ENCODE measurements at regions not wholly inside any gene's neighbourhood (a gene's known extent, or its start where the extent isn't known, plus 50 kb on each side); places are given as distances from the start of the nearest gene placed in this dataset.
"Not testable (repeated sequence)": the region's sequence is repeated elsewhere in the genome, so short reads cannot be mapped to it uniquely, and the experiment has no call there.

- no peak for DNase-seq
These were observed 50.7 kb upstream of the KLF7 start for GRCh38 chr2:207216457-207216856.

DNA sequence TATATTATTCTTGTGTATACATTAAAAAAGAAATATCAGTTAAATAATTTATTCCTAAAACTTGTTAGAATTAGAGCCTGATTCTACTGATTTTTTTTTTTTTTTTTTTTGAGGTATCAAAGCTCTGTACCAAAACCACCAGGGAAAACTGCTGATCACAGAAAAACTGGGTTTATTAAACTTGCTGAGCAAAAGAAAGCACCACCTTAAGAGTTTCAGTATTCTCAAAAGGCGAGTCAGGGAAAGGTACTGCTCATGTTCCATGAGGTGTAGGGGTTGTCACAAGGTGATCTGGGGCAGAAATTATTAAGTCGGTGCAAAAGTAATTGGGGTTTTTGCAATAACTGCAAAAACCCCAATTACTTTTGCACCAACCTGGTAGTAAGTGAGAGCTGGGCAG lies 51.7 kb upstream of the KLF7 start:
- DNase-seq: no peak

DNA sequence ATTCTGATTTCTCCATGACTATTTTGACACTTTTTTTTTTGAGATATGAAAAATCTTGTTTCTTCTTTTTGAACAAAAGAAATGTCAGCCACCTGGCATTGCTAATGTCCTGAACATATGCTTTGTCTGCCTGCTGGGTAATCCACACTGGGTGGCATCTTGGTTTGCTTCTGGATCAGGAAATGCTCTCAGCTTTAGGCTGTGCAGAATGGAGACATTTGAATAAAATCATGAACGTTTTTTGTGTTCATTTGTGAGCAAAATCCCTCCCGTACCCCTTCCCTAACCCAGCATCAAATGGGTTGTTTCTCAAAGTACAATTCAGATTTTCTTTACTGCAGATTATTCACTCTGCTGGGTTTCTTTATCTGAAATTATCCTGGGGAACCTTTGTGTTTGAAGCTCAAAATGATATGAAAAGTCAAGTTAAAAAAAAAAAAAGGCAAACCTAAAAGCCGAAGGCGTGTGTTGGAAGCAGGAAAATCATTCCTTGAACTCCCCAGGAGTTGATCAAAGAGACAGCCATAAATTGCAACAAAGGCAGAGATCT lies 53.4 kb upstream of the KLF7 start:
- DNase-seq: no peak

- DNase-seq: no peak
These were observed 54.1 kb upstream of the KLF7 start for GRCh38 chr2:207219676-207220501.

- no peak for DNase-seq
These were observed 56.0 kb upstream of the KLF7 start for GRCh38 chr2:207221731-207222130.

DNA sequence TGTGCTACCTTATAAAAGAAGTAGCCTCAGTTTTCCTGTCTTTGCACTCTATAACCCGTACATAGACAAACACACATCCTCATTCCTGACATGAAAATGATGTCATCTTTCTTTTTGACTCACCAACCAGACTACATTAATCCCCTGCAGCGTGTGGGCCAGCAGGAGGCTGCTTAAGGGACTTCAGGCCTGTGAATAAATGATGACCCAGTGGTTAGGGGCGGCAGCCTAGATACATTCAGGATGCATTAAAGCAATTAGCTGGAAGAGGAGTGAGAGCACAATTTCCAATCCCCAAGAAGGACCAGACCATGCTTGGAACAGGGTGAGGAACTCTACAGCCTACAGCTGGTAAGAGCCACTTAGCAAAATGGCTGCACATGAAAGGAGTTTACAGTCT lies 57.3 kb upstream of the KLF7 start:
- DNase-seq: no peak

GRCh38 chr2:207224381-207224780 lies 58.6 kb upstream of the KLF7 start:
- DNase-seq: no peak

GRCh38 chr2:207224791-207225482 lies 59.2 kb upstream of the KLF7 start:
- no peak for DNase-seq

- DNase-seq: no peak
These were observed 60.0 kb upstream of the KLF7 start for GRCh38 chr2:207225773-207226172.

- DNase-seq: no peak
These were observed 60.5 kb upstream of the KLF7 start for GRCh38 chr2:207226243-207226642.

DNA sequence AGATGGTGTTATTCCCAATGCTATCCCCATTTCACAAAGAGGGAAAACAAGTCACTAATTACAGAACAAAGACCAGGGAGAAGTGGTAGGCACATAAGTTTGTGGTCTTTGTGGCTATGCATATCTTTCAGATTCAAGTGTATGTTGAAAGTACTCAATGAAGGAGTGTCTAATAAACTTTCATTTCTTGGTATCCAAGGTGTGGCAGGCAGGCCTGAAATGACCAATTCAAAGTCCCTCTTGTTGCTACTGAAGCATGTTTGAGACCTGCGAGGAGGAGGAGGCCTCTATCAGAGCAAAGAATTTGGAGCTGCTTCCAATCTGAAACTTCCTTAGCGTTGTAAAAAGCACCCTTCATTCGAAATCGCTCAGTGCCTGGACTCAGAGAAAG lies 60.9 kb upstream of the KLF7 start:
- no peak for DNase-seq

DNA sequence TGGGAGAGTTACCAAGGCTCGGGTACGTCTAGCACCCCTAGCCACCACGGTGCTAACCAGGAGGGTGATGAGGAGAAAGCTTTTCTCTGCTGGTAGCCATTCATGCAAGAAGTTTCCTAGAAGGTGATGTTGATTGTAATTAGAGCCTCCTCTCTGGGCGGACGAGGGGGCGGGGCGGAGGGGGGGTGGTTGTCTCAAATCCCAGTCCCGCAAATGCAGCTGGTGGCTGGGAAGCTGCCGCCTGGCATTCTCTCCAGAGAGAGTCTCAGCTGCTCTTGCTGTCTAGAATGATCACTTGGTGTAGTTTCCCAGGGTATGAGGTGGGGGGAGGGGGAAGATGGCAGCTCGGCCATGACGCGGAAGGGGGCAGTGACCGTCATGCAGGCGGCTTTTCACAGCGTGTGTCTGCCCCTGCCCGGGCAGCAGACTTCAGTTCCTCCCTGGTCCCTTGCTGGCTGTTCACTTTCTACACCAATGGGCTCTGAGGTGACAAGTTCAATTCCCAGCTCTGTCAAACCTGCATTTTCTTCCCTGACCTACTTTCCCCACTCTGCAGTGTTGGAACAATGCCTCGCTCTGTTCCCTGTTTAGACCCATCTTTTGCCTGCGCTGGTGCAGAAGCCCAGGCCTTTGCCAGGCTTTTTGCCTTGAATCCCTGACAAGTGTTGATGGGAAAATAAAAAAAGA lies 61.5 kb upstream of the KLF7 start:
- peak; percentile 71 for DNase-seq

DNA sequence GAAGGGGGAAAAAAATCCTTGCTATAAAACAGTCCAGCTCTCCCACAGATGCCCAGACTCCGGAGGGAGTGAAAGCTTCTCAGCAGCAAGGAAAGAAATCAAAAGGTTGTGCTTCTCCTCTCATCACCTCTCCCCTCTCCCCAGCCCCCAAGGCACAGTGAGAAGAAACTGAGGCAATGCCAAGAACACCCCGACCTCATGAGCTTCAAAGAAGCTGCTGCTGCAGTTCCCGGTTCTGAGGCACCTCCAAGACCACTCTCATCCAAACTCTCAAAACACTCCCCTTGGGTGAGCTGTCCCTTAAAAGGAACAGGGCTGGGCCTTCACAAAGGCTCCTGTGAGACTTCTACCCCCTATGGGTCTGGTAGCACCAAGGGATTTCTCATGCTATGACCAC lies 62.0 kb upstream of the KLF7 start:
- DNase-seq: no peak

- no peak for DNase-seq
These were observed 62.7 kb upstream of the KLF7 start for GRCh38 chr2:207228402-207228801.

DNA sequence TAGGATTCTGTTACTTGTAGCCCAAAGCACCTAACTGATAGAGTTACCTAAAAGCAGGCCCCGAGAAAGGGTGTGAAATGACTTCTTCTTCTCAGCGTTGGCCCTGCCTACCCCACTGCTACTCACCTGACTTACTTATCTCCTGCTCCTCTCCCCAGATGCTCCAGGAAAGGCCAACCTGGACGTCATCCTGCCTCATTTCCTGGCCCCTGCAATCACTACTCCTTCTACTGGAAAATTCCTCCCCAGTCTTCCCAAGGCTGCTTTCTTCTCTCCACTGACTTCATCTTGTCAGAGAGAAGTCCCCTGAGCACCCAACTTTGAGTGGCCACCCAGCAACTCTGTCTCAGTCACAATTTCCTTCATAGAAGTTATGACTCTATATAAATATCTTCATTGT lies 63.4 kb upstream of the KLF7 start:
- DNase-seq: no peak

DNA sequence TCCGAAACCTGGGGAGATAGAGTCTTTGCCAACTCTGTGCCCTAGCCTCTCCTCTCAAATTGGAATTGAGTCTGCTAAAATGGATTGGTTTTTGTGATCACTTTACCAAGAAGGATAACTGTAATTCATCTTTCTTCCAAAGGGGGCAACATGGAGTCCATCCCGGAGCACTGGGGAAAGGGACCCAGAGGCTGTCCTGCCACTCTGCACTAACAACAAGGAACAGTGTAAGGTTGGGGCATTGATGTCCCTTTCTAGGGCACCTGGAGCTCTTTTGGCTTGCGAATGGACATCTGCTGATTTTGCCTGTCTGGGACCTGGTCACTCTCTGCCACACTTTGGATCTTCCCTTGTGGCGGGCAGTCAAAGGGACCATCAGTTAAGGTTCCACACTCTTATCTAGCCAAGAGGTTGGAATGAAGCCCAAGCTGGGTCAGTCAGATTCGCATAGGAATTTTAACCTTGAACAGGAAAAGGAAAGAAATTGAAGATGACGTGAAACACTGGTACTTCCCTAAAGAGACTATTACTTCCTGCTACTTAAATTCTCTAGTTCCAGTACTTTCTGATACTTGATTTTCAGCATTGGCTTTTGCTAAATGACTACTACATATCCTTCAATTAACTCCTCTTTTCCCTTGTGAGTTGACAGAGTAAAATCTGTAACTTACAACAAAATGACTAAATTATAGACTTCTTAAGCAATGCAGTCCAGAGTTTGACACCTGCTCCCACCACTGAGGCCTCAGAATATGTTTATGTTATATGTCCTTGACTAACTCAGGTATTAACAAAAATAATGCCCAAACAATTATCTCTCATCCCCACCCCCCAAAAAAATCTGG lies 64.7 kb upstream of the KLF7 start:
- no peak for DNase-seq

- DNase-seq: no peak
These were observed 65.5 kb upstream of the KLF7 start for GRCh38 chr2:207231106-207231865.

DNA sequence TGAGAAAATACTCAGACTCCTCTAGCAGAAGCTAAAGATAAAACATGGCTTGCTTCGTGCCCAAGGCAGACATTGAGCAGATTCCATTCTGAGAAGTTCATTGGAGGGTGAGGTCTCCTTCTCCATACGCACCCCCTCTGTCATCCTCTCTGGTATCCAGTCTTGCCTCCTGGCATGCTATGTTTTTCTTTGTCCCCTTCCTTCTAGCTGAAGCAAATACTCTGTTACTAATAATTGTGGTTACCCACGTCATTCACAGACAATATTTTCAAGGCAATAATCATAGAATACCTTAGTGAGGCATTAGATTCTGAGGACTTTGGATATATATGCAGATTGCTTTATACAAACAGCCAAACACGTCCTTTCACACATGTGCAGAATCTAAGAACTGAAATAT lies 66.2 kb upstream of the KLF7 start:
- DNase-seq: no peak

GRCh38 chr2:207233141-207233540 lies 67.4 kb upstream of the KLF7 start:
- DNase-seq: not testable (repeated sequence)

- no peak for DNase-seq
These were observed 68.0 kb upstream of the KLF7 start for GRCh38 chr2:207233731-207234130.

GRCh38 chr2:207235621-207236020 lies 69.9 kb upstream of the KLF7 start:
- no peak for DNase-seq
